Activated CD4-positive, alpha-beta T cell treated with anti-CD3 and anti-CD28 coated beads for 36 hours (primary cell): ENCODE measurements at regions not wholly inside any gene's neighbourhood (a gene's known extent, or its start where the extent isn't known, plus 50 kb on each side); places are given as distances from the start of the nearest gene placed in this dataset.
"Not testable (repeated sequence)": the region's sequence is repeated elsewhere in the genome, so short reads cannot be mapped to it uniquely, and the experiment has no call there.

Source experiments
- ATAC-seq: fragments of 200-7000 bp; cut with Tn5 transposase; one replicate; pipeline ENCODE4 v1.10.0; 2021; ENCODE audit warnings: mild to moderate bottlenecking, moderate library complexity
- CTCF ChIA-PET: fragments of 350-600 bp; sonication (Branson Sonifier 250); formaldehyde crosslinking; loops from one replicate; lab custom pipeline; 2021; ENCODE audit warnings: antibody characterized with exemption; lab: Charles Lee
- POLR2A ChIA-PET: fragments of 350-600 bp; sonication (Branson Sonifier 250); formaldehyde crosslinking; loops from one replicate; lab custom pipeline; 2021; ENCODE audit warnings: antibody characterized with exemption, inconsistent platforms; lab: Charles Lee
- DNase-seq: peaks from one replicate; pipeline ENCODE4 v3.0.0-alpha.2; 2020
- H3K27ac Mint-ChIP-seq: one replicate; pipeline ENCODE4 v1.8.0; 2021; ENCODE audit warnings: mixed read lengths
- H3K27me3 Mint-ChIP-seq: one replicate; pipeline ENCODE4 v1.8.0; 2021; ENCODE audit warnings: mixed read lengths
- H3K36me3 Mint-ChIP-seq: one replicate; pipeline ENCODE4 v1.8.0; 2021; ENCODE audit warnings: low read depth, mixed read lengths
- H3K4me1 Mint-ChIP-seq: one replicate; pipeline ENCODE4 v1.8.0; 2021; ENCODE audit warnings: mixed read lengths
- H3K4me3 Mint-ChIP-seq: one replicate; pipeline ENCODE4 v1.8.0; 2021; ENCODE audit warnings: mild to moderate bottlenecking, moderate library complexity, mixed read lengths
- H3K9me3 Mint-ChIP-seq: one replicate; pipeline ENCODE4 v1.8.0; 2021; ENCODE audit warnings: low read depth, mixed read lengths
- intact Hi-C, 2 experiments: fragments of 100-400 bp; cut with DNase I in 1 of 2; cut with micrococcal nuclease in 1 of 2; formaldehyde crosslinking; loops; one replicate each; pipeline versions ENCODE4 v1.14.2 to v1.15.1; 2022 to 2024; cut with DNase I, micrococcal nuclease

- intact Hi-C loops, result loop anchor here in 1 of 2 experiments (5.0 kb wide), 1 partner anchor 188 kb away; no protein-coding TSS in a partner anchor
- no peaks in the 10 kb centered on the region for H3K36me3 Mint-ChIP-seq
These were observed 450.1 kb upstream of the CFAP20DC start for GRCh38 chr3:59499954-59500353.

GRCh38 chr3:59499000-59499399 is 449.2 kb upstream of the CFAP20DC start:
- H3K27ac Mint-ChIP-seq, result no peak overlapping the region
- H3K27me3 Mint-ChIP-seq, result no peaks in the 10 kb centered on the region
- H3K36me3 Mint-ChIP-seq, result no peaks in the 10 kb centered on the region
- H3K4me3 Mint-ChIP-seq, result no peak overlapping the region
- ATAC-seq (no peak), DNase-seq (no peak)
- H3K4me1 Mint-ChIP-seq, result peaks cover 12% of the 10 kb centered on the region
- ChIA-PET CTCF (no interaction called here), POLR2A (no interaction called here)
- H3K9me3 Mint-ChIP-seq, result peaks cover 5% of the 10 kb centered on the region
- intact Hi-C loops, result no loop called here

More at GRCh38 chr3:59499954-59500353, 450.1 kb upstream of the CFAP20DC start:
- no peak overlapping the region for H3K4me3 Mint-ChIP-seq
- ChIA-PET POLR2A (no interaction called here), CTCF (no interaction called here)
- no peaks in the 10 kb centered on the region for H3K27me3 Mint-ChIP-seq
- H3K27ac Mint-ChIP-seq, result no peak overlapping the region
- DNase-seq, result no peak
- no peak for ATAC-seq
- peaks cover 6% of the 10 kb centered on the region for H3K9me3 Mint-ChIP-seq
- peaks cover 12% of the 10 kb centered on the region for H3K4me1 Mint-ChIP-seq

DNA sequence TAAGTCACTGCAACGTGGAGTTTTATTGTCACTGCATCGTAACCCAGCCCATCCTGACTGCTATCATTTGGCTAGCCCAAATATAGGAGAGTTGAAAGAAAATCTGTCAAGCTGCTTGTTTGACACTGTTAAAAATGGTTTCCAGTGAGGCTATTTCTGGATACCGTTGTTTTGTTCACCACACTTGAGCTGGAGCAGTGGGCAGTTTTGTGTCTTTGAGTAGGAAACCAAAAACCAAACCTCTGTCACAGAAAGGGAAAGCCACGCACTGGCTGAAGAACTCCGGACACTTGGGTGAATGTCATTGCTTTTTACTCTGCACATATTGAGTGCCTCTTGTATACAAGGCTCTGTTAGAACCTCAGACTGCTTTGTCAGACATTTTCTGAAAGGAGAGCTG is 446.4 kb upstream of the CFAP20DC start:
- H3K27me3 Mint-ChIP-seq, result no peaks in the 10 kb centered on the region
- DNase-seq (no peak), ATAC-seq (no peak)
- CTCF ChIA-PET, result no interaction called here
- H3K36me3 Mint-ChIP-seq, result no peaks in the 10 kb centered on the region
- H3K9me3 Mint-ChIP-seq, result no peaks in the 10 kb centered on the region
- H3K27ac Mint-ChIP-seq, result no peak overlapping the region
- no peak overlapping the region for H3K4me3 Mint-ChIP-seq
- intact Hi-C loops, result no loop called here
- POLR2A ChIA-PET, result no interaction called here
- H3K4me1 Mint-ChIP-seq, result peaks cover 3% of the 10 kb centered on the region

- CTCF ChIA-PET, H3K9me3 Mint-ChIP-seq, H3K36me3 Mint-ChIP-seq: not testable (repeated sequence)
These were observed 445.1 kb upstream of the CFAP20DC start for GRCh38 chr3:59494969-59495368.

DNA sequence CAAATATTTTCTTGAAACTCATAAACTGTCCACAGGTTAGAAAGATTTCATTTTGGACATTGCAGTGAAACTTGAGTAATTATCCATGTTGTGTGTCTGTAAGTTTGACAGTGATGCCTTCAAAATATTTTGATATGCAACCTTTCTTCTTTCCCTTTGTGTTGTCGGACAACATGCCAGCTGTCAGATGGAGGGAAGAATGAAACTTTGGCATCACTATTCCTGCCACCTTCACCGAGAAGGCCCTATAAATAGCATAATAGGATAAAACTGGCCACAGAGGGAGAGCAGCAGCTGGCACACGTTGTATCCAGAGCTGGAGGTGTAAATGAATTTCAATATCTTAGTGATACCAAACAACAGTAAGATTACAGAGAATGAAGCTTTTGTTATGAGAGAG is 436.7 kb upstream of the CFAP20DC start:
- no peaks in the 10 kb centered on the region for H3K36me3 Mint-ChIP-seq
- H3K4me3 Mint-ChIP-seq, result no peak overlapping the region
- no peak for ATAC-seq
- ChIA-PET CTCF (no interaction called here), POLR2A (no interaction called here)
- DNase-seq, result no peak
- no peak overlapping the region for H3K27ac Mint-ChIP-seq
- no peaks in the 10 kb centered on the region for H3K9me3 Mint-ChIP-seq
- H3K27me3 Mint-ChIP-seq, result no peaks in the 10 kb centered on the region
- peaks cover 2% of the 10 kb centered on the region for H3K4me1 Mint-ChIP-seq
- intact Hi-C loops, result no loop called here

More at GRCh38 chr3:59494969-59495368, 445.1 kb upstream of the CFAP20DC start:
- H3K4me3 Mint-ChIP-seq, H3K4me1 Mint-ChIP-seq, H3K27ac Mint-ChIP-seq, intact Hi-C loops, ATAC-seq, POLR2A ChIA-PET, H3K27me3 Mint-ChIP-seq, DNase-seq: not testable (repeated sequence)

DNA sequence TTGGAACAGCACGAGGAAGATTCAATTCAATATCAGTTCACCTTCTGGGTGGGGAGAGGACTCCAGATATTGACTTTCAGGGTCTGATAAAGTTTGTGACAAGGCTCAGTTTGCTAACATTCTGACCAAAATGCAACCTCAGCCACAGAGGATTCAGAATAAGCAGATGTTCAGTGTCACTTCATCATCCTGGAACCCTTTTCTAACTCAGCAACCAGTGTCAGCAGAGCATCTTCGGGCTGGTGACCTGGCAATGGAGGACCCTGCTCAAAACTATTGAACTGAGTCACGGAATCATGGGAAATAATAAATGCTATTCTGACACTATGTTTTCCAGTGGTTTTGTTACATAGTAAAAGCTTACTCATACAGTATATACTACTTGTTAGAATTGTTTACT is 433.4 kb upstream of the CFAP20DC start:
- no peaks in the 10 kb centered on the region for H3K36me3 Mint-ChIP-seq
- H3K4me3 Mint-ChIP-seq, result no peak overlapping the region
- DNase-seq, result no peak
- ATAC-seq, result peak; percentile 56
- no peaks in the 10 kb centered on the region for H3K9me3 Mint-ChIP-seq
- intact Hi-C loops, result no loop called here
- no peak overlapping the region for H3K27ac Mint-ChIP-seq
- CTCF ChIA-PET, result no interaction called here
- H3K4me1 Mint-ChIP-seq, result peaks cover 13% of the 10 kb centered on the region
- no peaks in the 10 kb centered on the region for H3K27me3 Mint-ChIP-seq
- POLR2A ChIA-PET, result no interaction called here

DNA sequence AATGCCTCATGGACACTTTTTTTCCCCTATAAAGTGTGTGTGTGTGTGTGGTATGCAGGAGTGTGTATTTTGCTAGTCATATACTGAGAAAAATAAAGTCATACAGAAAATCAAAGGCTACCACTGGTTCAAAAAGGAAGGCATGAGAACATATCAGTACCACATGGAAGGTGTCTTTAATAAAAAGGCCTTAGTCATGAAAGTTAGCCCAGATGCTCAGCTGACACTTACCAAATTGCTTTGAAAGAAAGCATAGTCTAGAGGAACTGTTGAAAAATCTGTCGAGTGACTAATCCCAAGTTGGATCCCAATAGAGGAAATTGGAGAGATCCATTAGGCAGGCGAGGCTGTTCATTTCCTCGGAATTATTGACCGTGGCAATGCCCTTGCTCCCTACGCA is 432.9 kb upstream of the CFAP20DC start:
- H3K4me3 Mint-ChIP-seq, result no peak overlapping the region
- CTCF ChIA-PET, result interaction anchor here (1.1 kb wide), 1 partner anchor 20 kb away, joined by 3 read pairs; no protein-coding TSS in a partner anchor
- intact Hi-C loops, result no loop called here
- POLR2A ChIA-PET, result no interaction called here
- no peaks in the 10 kb centered on the region for H3K9me3 Mint-ChIP-seq
- H3K4me1 Mint-ChIP-seq, result peaks cover 13% of the 10 kb centered on the region
- no peak overlapping the region for H3K27ac Mint-ChIP-seq
- H3K27me3 Mint-ChIP-seq, result no peaks in the 10 kb centered on the region
- no peak for ATAC-seq
- no peak for DNase-seq
- no peaks in the 10 kb centered on the region for H3K36me3 Mint-ChIP-seq

- Mint-ChIP-seq H3K27ac (no peak overlapping the region), H3K27me3 (no peaks in the 10 kb centered on the region), H3K9me3 (no peaks in the 10 kb centered on the region), H3K36me3 (no peaks in the 10 kb centered on the region), H3K4me1 (peaks cover 13% of the 10 kb centered on the region), H3K4me3 (no peak overlapping the region)
- ChIA-PET CTCF (interaction anchor here (1.0 to 1.1 kb wide), 3 partner anchors 12 to 19 kb away, joined by 3 to 4 read pairs (median 3); no protein-coding TSS in a partner anchor), POLR2A (no interaction called here)
- no peak for DNase-seq
- intact Hi-C loops, result loop anchor here in 1 of 2 experiments (2.0 kb wide), 1 partner anchor 21 kb away; no protein-coding TSS in a partner anchor
- ATAC-seq, result no peak
These were observed 432.1 kb upstream of the CFAP20DC start for GRCh38 chr3:59481776-59482400.

- H3K27me3 Mint-ChIP-seq, result no peaks in the 10 kb centered on the region
- peak overlapping the region; percentile 6 for H3K4me3 Mint-ChIP-seq
- H3K36me3 Mint-ChIP-seq, result no peaks in the 10 kb centered on the region
- intact Hi-C loops, result loop anchor here in 1 of 2 experiments (2.0 kb wide), 1 partner anchor 22 kb away; no protein-coding TSS in a partner anchor
- peaks cover 13% of the 10 kb centered on the region for H3K4me1 Mint-ChIP-seq
- H3K27ac Mint-ChIP-seq, result peak overlapping the region; percentile 39
- CTCF ChIA-PET, result interaction anchor here (1.1 kb wide), 1 partner anchor 12 kb away, joined by 3 read pairs; no protein-coding TSS in a partner anchor
- POLR2A ChIA-PET, result no interaction called here
- no peaks in the 10 kb centered on the region for H3K9me3 Mint-ChIP-seq
- DNase-seq (peak; percentile 31), ATAC-seq (peak; percentile 65)
These were observed 430.7 kb upstream of the CFAP20DC start for GRCh38 chr3:59480486-59480995.

GRCh38 chr3:59473636-59474035 is 423.8 kb upstream of the CFAP20DC start:
- Mint-ChIP-seq H3K36me3 (peaks cover 13% of the 10 kb centered on the region), H3K4me1 (peaks cover 26% of the 10 kb centered on the region), H3K27me3 (peaks cover 2% of the 10 kb centered on the region), H3K27ac (no peak overlapping the region), H3K9me3 (peaks cover 13% of the 10 kb centered on the region), H3K4me3 (no peak overlapping the region)
- CTCF ChIA-PET, result no interaction called here
- POLR2A ChIA-PET, result no interaction called here
- ATAC-seq (no peak), DNase-seq (no peak)
- intact Hi-C loops, result no loop called here

- Mint-ChIP-seq H3K27ac (no peak overlapping the region), H3K4me1 (peaks cover 28% of the 10 kb centered on the region), H3K9me3 (peaks cover 13% of the 10 kb centered on the region), H3K4me3 (no peak overlapping the region), H3K27me3 (peaks cover 2% of the 10 kb centered on the region), H3K36me3 (peaks cover 13% of the 10 kb centered on the region)
- ChIA-PET POLR2A (no interaction called here), CTCF (no interaction called here)
- no peak for ATAC-seq
- intact Hi-C loops, result no loop called here
- no peak for DNase-seq
These were observed 422.7 kb upstream of the CFAP20DC start for GRCh38 chr3:59472541-59472940.
